GM06990 (cell line): ENCODE measurements at regions not wholly inside any gene's neighbourhood (a gene's known extent, or its start where the extent isn't known, plus 50 kb on each side); places are given as distances from the start of the nearest gene placed in this dataset.

Experiments
- DNase-seq: peaks from one replicate; pipeline ENCODE4 v3.0.0-alpha.2; 2011; ENCODE audit not compliant: insufficient read length; ENCODE audit errors: extremely low read depth
- H3K27me3 ChIP-seq: replicated peaks from 2 replicates; pipeline ENCODE4 v1.6.0; 2011; ENCODE audit warnings: low read length; ENCODE audit not compliant: control insufficient read depth, insufficient read depth
- H3K36me3 ChIP-seq: 2 replicates; pipeline ENCODE4 v1.5.1; 2011; ENCODE audit warnings: low read length; ENCODE audit not compliant: control insufficient read depth, insufficient read depth
- H3K4me3 ChIP-seq: replicated peaks from 2 replicates; pipeline ENCODE4 v1.5.1; 2011; ENCODE audit warnings: low read depth, mild to moderate bottlenecking, control low read depth, low read length
- CTCF ChIP-seq: IDR thresholded peaks from 2 replicates; pipeline ENCODE4 v1.5.1; 2011; ENCODE audit warnings: low read length, control low read depth, mild to moderate bottlenecking, inconsistent platforms; ENCODE audit not compliant: insufficient read depth, poor library complexity, severe bottlenecking

DNA sequence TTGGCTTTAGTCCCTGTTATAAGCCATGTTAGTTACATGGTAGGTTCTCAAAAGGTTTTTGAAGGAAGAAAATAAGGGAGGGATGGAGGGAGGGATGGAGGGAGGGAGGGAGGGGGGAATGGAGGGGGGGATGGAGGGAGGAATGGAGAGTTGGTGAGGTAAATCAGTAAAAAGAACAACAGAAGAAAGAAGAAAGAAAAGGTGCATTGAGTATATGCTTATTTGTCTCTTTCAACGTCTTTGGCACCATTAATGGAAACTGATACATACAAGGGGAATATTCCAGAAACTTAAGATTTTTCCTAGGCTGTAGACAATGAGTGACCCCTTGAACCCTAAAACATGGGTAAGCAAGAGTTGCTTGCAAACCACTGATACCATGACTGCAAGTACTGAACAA lies 1056.3 kb downstream of the CDH11 start:
- no peaks in the 10 kb centered on the region for H3K36me3 ChIP-seq

GRCh38 chr16:64061621-64062020 lies 1060.2 kb downstream of the CDH11 start:
- Histone ChIP-seq H3K4me3 (no peak overlapping the region), H3K27me3 (no peaks in the 10 kb centered on the region), H3K36me3 (no peaks in the 10 kb centered on the region)
- TF ChIP-seq CTCF, result no peak
- no peak for DNase-seq

More for the DNA sequence above, 1056.3 kb downstream of the CDH11 start:
- TF ChIP-seq CTCF, result no peak
- Histone ChIP-seq H3K4me3 (no peak overlapping the region), H3K27me3 (no peaks in the 10 kb centered on the region)
- DNase-seq, result no peak

GRCh38 chr16:64060631-64061030 lies 1061.2 kb downstream of the CDH11 start:
- H3K36me3 ChIP-seq, result no peaks in the 10 kb centered on the region
- no peaks in the 10 kb centered on the region for H3K27me3 ChIP-seq
- DNase-seq, result no peak
- TF ChIP-seq CTCF, result no peak
- no peak overlapping the region for H3K4me3 ChIP-seq

DNA sequence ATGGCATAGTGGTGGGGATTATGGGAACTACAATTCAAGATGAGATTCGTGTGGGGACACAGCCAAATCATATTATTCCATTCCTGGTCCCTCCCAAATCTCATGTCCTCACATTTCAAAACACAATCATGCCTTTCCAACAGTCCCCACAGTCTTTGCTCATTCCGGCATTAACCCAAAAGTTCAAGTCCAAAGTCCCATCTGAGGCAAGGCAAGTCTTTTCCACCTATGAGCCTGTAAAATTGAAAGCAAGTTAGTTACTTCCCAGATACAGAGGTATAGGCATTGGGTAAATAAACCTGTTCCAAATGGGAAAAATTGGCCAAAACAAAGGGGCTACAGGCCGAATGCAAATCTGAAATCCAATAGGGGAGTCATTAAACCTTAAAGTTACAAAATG lies 1063.2 kb downstream of the CDH11 start:
- no peak for DNase-seq
- no peak overlapping the region for H3K4me3 ChIP-seq
- TF ChIP-seq CTCF, result no peak

GRCh38 chr16:64051824-64052223 lies 1070.0 kb downstream of the CDH11 start:
- H3K4me3 ChIP-seq, result no peak overlapping the region
- no peaks in the 10 kb centered on the region for H3K27me3 ChIP-seq
- DNase-seq, result no peak
- no peaks in the 10 kb centered on the region for H3K36me3 ChIP-seq
- TF ChIP-seq CTCF, result no peak

More for the DNA sequence above, 1063.2 kb downstream of the CDH11 start:
- no peaks in the 10 kb centered on the region for H3K27me3 ChIP-seq
- H3K36me3 ChIP-seq, result no peaks in the 10 kb centered on the region

GRCh38 chr16:64047878-64048277 lies 1074.0 kb downstream of the CDH11 start:
- Histone ChIP-seq H3K27me3 (no peaks in the 10 kb centered on the region), H3K36me3 (no peaks in the 10 kb centered on the region), H3K4me3 (no peak overlapping the region)
- DNase-seq, result no peak
- TF ChIP-seq CTCF, result no peak
